KMS-11 (cell line): ENCODE measurements at regions not wholly inside any gene's neighbourhood (a gene's known extent, or its start where the extent isn't known, plus 50 kb on each side); places are given as distances from the start of the nearest gene placed in this dataset.

ENCODE experiments used
- H2AFZ ChIP-seq: fragments of 200-600 bp; sonication (generic); 2 replicates; pipeline ENCODE4 v1.6.1; 2016; ENCODE audit warnings: antibody characterized with exemption, mixed run types, low read depth
- H3K27ac ChIP-seq: fragments of 200-600 bp; sonication (generic); 2 replicates; pipeline ENCODE4 v1.6.1; 2016; ENCODE audit warnings: mild to moderate bottlenecking, mixed run types
- H3K27me3 ChIP-seq: fragments of 200-600 bp; sonication (generic); 2 replicates; pipeline ENCODE4 v1.6.1; 2017; ENCODE audit warnings: mild to moderate bottlenecking, low read depth, mixed run types, moderate library complexity; ENCODE audit not compliant: insufficient read depth
- H3K36me3 ChIP-seq: fragments of 200-600 bp; sonication (generic); 2 replicates; pipeline ENCODE4 v1.6.1; 2017; ENCODE audit warnings: mild to moderate bottlenecking, mixed run types; ENCODE audit not compliant: insufficient read depth
- H3K4me1 ChIP-seq: fragments of 200-600 bp; sonication (generic); 2 replicates; pipeline ENCODE4 v1.6.1; 2016; ENCODE audit warnings: mild to moderate bottlenecking, low read depth, mixed run types; ENCODE audit not compliant: poor library complexity, severe bottlenecking
- H3K4me2 ChIP-seq: fragments of 200-600 bp; sonication (generic); 2 replicates; pipeline ENCODE4 v1.7.0; 2016; ENCODE audit warnings: mild to moderate bottlenecking, mixed run types
- H3K4me3 ChIP-seq: fragments of 200-600 bp; sonication (generic); IDR thresholded peaks from 2 replicates; pipeline ENCODE4 v1.6.1; 2017; ENCODE audit warnings: low read depth, low read length, mixed read lengths; ENCODE audit not compliant: insufficient read depth
- H3K79me2 ChIP-seq: fragments of 200-600 bp; sonication (generic); 2 replicates; pipeline ENCODE4 v1.6.1; 2016; ENCODE audit warnings: low read depth, mixed run types; ENCODE audit not compliant: insufficient read depth
- H3K9ac ChIP-seq: fragments of 200-600 bp; sonication (generic); 2 replicates; pipeline ENCODE4 v1.6.1; 2016; ENCODE audit warnings: mild to moderate bottlenecking, mixed run types
- H4K20me1 ChIP-seq: fragments of 200-600 bp; sonication (generic); 2 replicates; pipeline ENCODE4 v1.6.1; 2016; ENCODE audit warnings: mild to moderate bottlenecking, mixed run types; ENCODE audit not compliant: insufficient read depth
- CTCF ChIP-seq: fragments of 200-600 bp; sonication (generic); conservative IDR thresholded peaks from 2 replicates; pipeline ENCODE4 v1.6.1; 2017; ENCODE audit warnings: low read depth, mild to moderate bottlenecking, antibody characterized with exemption, low read length, moderate library complexity, mixed read lengths

DNA sequence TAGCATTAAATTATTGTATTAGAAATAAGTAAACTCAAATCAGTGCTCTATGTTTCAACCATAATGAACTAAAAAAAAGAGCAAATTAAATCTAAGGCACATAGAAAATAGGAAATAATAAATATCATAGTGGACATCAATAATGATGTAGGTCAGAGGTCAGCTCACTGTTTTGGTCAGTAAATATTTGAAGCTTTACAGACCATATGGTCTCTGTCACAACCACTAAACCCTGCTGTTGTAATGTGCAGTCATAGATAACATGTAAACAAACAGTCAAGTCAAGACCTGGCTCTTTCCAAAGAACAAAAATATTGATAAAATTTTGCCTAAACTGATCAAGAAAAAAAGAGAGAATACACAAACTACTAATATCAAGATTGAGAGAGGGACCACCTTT, 615.0 kb downstream of the SH2D4B start:
- TF ChIP-seq CTCF, result no peak
- no peak overlapping the region for H3K4me2 ChIP-seq

DNA sequence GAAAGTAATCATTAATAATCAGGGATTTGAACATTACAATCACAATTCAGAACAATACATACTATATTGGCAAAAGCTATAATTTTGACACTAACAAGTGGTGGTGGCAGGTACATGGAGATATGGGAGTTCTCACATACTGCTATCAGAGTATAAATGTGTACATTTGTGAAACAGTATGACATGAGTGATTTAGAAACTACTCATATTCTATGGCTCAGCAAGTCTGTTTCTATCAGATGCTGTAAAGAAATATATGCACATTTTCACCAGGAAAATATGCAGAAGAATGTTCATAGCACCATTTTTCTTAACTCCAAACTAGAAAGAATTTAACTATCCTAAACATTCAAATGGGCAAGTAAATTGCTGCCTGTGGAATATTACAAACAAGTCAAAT, 620.0 kb downstream of the SH2D4B start:
- Histone ChIP-seq H3K9ac (no peak overlapping the region), H3K27me3 (no peaks in the 10 kb centered on the region), H3K4me1 (no peaks in the 10 kb centered on the region), H3K27ac (no peak overlapping the region), H3K36me3 (no peaks in the 10 kb centered on the region), H2AFZ (no peak overlapping the region), H3K79me2 (no peaks in the 10 kb centered on the region), H3K4me3 (no peak overlapping the region), H4K20me1 (no peaks in the 10 kb centered on the region), H3K4me2 (no peak overlapping the region)
- no peak for TF ChIP-seq CTCF

More for the DNA sequence above, 615.0 kb downstream of the SH2D4B start:
- Histone ChIP-seq H3K27me3 (no peaks in the 10 kb centered on the region), H2AFZ (no peak overlapping the region), H4K20me1 (no peaks in the 10 kb centered on the region), H3K36me3 (no peaks in the 10 kb centered on the region), H3K9ac (no peak overlapping the region), H3K27ac (no peak overlapping the region), H3K79me2 (no peaks in the 10 kb centered on the region), H3K4me1 (no peaks in the 10 kb centered on the region), H3K4me3 (no peak overlapping the region)

DNA sequence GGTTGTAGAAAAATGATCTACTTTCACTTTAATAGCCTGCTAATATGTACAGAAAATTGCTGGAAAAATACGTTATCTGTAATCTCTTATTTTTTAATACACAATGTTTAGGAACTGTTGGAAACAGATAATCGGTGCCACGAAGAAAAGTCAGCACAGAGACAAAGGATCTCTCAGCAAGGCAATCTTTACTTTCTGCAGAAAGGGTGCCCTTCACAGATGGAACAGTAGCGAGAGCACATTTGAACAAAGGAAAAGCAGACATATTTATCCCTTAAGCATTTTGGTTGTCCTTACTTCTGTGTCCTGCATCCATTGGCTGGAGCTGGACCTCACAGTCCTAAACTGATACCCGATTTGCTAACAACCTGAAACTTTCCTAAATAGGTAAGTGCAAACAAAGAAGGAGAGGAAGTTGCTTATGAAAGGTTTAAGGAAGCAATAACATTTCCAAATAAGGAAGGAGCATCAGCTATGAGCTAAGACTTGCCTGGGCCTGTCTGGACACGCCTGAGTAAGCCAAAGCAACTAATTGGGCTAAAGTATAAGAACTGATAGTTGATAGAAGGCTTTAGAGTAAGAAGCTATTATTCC, 640.0 kb downstream of the SH2D4B start:
- Histone ChIP-seq H3K4me2 (no peak overlapping the region), H3K9ac (no peak overlapping the region), H3K27me3 (no peaks in the 10 kb centered on the region), H3K4me3 (no peak overlapping the region), H3K79me2 (no peaks in the 10 kb centered on the region), H2AFZ (no peak overlapping the region), H3K36me3 (no peaks in the 10 kb centered on the region), H4K20me1 (no peaks in the 10 kb centered on the region), H3K27ac (no peak overlapping the region), H3K4me1 (no peaks in the 10 kb centered on the region)
- TF ChIP-seq CTCF, result no peak

DNA sequence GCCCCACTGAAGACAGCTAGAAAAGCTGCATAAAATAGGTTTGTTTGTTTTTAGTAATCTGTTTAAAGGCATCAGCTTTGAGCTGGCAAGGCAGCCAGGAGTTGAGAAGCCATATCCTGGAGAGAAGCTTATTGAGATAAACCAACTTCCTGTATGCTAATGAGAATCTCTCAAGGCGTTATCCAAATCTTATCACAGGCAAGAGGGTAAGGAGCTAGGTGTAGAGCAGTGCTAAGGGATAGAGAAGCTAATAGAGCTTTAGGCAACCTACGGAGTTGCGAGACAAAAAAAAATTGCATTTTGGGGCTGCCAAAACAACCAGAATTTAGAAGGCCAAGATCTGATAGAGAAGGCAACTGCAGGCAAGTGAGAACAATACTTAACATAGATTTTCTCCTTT, 641.6 kb downstream of the SH2D4B start:
- no peaks in the 10 kb centered on the region for H3K27me3 ChIP-seq
- H3K4me1 ChIP-seq, result no peaks in the 10 kb centered on the region
- no peaks in the 10 kb centered on the region for H4K20me1 ChIP-seq
- TF ChIP-seq CTCF, result no peak
- H3K9ac ChIP-seq, result no peak overlapping the region
- H3K4me2 ChIP-seq, result no peak overlapping the region
- H3K27ac ChIP-seq, result no peak overlapping the region
- H3K79me2 ChIP-seq, result no peaks in the 10 kb centered on the region
- no peak overlapping the region for H2AFZ ChIP-seq
- H3K4me3 ChIP-seq, result no peak overlapping the region
- H3K36me3 ChIP-seq, result no peaks in the 10 kb centered on the region
